Ishikawa (cell line): ENCODE measurements at regions not wholly inside any gene's neighbourhood (a gene's known extent, or its start where the extent isn't known, plus 50 kb on each side); places are given as distances from the start of the nearest gene placed in this dataset.

Experiments
- CEBPB ChIP-seq: IDR thresholded peaks from 2 replicates; pipeline ENCODE4 v1.6.1; 2012
- CREB1 ChIP-seq: IDR thresholded peaks from 2 replicates; pipeline ENCODE4 v1.6.1; 2012; ENCODE audit warnings: low read depth
- EGR1 ChIP-seq: IDR thresholded peaks from 2 replicates; pipeline ENCODE4 v1.6.1; 2012
- EP300 ChIP-seq: IDR thresholded peaks from 2 replicates; pipeline ENCODE4 v1.6.1; 2012; ENCODE audit warnings: borderline replicate concordance
- FOXM1 ChIP-seq: IDR thresholded peaks from 2 replicates; pipeline ENCODE4 v1.6.1; 2012; ENCODE audit warnings: low read depth, borderline replicate concordance
- NFIC ChIP-seq: IDR thresholded peaks from 2 replicates; pipeline ENCODE4 v1.6.1; 2012
- RAD21 ChIP-seq: IDR thresholded peaks from 2 replicates; pipeline ENCODE4 v1.6.1; 2012; ENCODE audit warnings: low read depth
- TAF1 ChIP-seq: IDR thresholded peaks from 2 replicates; pipeline ENCODE4 v1.6.1; 2012; ENCODE audit warnings: low read depth, mild to moderate bottlenecking
- TCF12 ChIP-seq: IDR thresholded peaks from 2 replicates; pipeline ENCODE4 v1.6.1; 2012; ENCODE audit warnings: low read depth
- TEAD4 ChIP-seq: IDR thresholded peaks from 2 replicates; pipeline ENCODE4 v1.6.1; 2012
- YY1 ChIP-seq: IDR thresholded peaks from 2 replicates; pipeline ENCODE4 v1.6.1; 2012; ENCODE audit warnings: low read depth
- ZBTB7A ChIP-seq: IDR thresholded peaks from 2 replicates; pipeline ENCODE4 v1.6.1; 2012; ENCODE audit warnings: low read depth
- TF ChIP-seq, protein P1 (sequence below): IDR thresholded peaks from 2 replicates; pipeline ENCODE4 v1.6.1; 2012; ENCODE audit warnings: low read depth, mild to moderate bottlenecking
- TF ChIP-seq, protein P2 (sequence below): IDR thresholded peaks from 2 replicates; pipeline ENCODE4 v1.6.1; 2012
- TF ChIP-seq, protein P3 (sequence below): IDR thresholded peaks from 2 replicates; pipeline ENCODE4 v1.6.1; 2012

DNA sequence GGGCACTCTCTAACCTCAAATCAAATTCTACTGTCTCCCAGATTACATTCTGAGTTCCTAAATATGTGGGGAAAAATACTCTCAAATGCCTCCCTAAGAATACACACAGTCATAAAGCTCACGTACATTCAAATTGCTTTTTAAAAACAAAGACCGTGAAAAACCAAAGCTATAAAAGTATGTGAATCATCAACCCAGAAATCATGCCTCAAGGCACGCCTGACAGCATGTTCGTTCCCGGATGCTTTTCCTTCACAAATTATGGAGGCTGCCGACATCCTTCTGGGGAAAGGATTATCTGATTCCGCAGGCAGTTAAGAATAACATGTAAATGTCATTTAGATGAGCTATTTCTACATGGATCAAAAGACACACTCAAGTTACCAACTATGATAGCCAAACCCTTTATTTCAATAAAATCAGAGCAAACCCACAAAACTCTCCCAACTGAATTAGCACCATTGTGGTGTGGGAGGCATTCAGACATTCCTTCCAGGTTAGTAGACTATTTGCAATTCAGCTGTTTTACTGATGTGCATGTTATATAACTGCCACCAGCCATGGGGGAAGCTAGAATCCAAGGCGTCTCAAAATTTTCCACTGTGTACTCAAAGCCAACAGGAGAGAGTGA lies 398.2 kb upstream of the TRIB2 start:
- TF ChIP-seq EP300 (no peak), RAD21 (no peak), CEBPB (no peak), TEAD4 (no peak), FOXM1 (no peak), YY1 (no peak), EGR1 (no peak), TCF12 (no peak)
- TF ChIP-seq, protein P1, sequence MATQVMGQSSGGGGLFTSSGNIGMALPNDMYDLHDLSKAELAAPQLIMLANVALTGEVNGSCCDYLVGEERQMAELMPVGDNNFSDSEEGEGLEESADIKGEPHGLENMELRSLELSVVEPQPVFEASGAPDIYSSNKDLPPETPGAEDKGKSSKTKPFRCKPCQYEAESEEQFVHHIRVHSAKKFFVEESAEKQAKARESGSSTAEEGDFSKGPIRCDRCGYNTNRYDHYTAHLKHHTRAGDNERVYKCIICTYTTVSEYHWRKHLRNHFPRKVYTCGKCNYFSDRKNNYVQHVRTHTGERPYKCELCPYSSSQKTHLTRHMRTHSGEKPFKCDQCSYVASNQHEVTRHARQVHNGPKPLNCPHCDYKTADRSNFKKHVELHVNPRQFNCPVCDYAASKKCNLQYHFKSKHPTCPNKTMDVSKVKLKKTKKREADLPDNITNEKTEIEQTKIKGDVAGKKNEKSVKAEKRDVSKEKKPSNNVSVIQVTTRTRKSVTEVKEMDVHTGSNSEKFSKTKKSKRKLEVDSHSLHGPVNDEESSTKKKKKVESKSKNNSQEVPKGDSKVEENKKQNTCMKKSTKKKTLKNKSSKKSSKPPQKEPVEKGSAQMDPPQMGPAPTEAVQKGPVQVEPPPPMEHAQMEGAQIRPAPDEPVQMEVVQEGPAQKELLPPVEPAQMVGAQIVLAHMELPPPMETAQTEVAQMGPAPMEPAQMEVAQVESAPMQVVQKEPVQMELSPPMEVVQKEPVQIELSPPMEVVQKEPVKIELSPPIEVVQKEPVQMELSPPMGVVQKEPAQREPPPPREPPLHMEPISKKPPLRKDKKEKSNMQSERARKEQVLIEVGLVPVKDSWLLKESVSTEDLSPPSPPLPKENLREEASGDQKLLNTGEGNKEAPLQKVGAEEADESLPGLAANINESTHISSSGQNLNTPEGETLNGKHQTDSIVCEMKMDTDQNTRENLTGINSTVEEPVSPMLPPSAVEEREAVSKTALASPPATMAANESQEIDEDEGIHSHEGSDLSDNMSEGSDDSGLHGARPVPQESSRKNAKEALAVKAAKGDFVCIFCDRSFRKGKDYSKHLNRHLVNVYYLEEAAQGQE = no peak

DNA sequence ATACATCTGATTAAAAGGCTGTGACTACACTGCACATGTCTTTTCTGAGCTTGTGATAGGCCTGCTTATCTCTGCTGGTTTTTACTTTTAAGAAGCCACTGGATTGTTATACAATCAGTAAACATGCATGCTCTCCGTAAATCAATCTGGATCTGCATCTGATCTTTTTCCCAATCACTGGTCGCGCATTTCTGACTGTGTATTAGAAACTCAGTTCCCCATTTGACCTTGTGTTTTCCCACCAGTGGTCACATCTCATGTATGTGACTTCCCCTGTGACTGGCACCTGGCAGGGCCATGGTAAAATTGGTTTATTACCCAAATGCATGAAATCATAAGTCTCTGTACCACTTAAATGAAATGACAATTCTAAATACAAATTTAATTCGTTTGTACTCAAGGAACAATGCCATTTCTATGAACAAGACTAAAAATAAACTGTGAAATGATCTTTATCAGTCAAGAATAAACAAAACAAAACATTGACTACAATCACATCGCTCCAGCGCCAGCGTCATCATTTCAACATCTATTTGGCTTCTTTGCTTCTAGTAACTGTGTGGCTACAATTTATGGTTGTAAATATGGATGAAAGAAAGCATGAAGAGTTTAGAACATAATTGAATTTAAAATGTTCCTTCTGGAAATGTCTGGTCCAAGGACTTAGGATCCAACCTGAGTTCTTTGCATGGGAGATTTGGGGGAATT lies 396.6 kb upstream of the TRIB2 start:
- TF ChIP-seq, protein P2, sequence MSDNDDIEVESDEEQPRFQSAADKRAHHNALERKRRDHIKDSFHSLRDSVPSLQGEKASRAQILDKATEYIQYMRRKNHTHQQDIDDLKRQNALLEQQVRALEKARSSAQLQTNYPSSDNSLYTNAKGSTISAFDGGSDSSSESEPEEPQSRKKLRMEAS = no peak
- TF ChIP-seq YY1 (no peak), RAD21 (no peak), NFIC (no peak), EP300 (no peak), ZBTB7A (no peak), TAF1 (no peak), EGR1 (no peak), CEBPB (no peak)
- TF ChIP-seq, protein P3, sequence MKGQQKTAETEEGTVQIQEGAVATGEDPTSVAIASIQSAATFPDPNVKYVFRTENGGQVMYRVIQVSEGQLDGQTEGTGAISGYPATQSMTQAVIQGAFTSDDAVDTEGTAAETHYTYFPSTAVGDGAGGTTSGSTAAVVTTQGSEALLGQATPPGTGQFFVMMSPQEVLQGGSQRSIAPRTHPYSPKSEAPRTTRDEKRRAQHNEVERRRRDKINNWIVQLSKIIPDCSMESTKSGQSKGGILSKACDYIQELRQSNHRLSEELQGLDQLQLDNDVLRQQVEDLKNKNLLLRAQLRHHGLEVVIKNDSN = no peak
- TF ChIP-seq, protein P1 = no peak

DNA sequence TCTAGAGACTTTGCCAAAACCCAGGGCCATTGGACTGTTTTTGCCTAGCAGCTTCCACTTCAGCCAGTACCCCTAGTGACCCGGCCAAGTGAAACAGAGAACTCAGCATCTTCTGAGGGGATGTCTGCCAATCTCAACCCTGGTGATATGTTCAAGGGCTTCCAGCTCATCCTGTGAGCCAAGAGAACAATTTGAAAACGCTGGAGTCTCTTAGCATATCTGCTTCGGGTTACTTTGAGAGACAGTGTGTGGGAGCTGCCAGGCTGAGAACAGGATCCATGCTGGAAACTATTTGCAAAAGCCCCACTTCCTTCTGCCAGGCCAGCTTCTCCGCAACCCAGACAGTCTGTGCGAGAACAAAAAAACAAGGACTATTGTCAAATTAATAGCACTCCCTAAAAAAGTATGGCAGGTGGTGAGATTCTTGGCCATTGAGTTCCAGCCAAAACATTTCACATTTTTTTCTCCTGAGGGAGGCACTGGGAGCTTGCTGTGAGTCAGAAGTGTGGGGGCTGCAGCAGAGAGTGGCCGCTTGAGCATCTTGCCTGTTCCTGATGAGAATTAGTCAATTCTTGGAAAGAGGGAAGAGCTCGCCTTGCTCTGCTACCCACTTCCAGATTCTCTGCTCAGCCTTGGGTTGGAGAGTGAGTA lies 395.6 kb upstream of the TRIB2 start:
- TF ChIP-seq YY1 = no peak
- no peak for TF ChIP-seq CREB1
- no peak for TF ChIP-seq ZBTB7A
- TF ChIP-seq, protein P2 = no peak
- no peak for TF ChIP-seq EGR1
- no peak for TF ChIP-seq TEAD4
- TF ChIP-seq FOXM1 = no peak
- TF ChIP-seq EP300 = no peak
- TF ChIP-seq TAF1 = no peak
- TF ChIP-seq TCF12 = no peak
- TF ChIP-seq NFIC = no peak
- TF ChIP-seq CEBPB = no peak
- TF ChIP-seq, protein P1 = no peak
- TF ChIP-seq, protein P3 = no peak

DNA sequence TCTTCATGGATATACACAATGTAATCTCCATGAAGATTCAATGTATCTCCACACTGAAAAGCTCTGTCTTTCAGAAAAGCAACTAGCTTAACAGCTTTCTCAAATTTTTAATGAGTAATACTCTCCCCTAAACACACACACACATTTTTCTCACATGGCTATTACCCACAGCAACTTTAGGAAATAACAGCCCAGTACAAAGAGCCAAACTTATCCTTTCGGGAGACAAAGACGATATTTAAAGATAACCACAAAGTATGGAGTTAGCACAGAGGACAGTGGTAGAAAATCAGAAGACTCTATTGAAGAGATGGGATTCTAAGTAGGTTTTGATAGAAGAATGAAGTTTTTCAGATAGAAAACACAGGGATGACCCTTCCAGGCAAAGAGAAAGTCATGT lies 394.9 kb upstream of the TRIB2 start:
- TF ChIP-seq CREB1 = no peak
- no peak for TF ChIP-seq TCF12
